K562 (cell line): ENCODE measurements at regions not wholly inside any gene's neighbourhood (a gene's known extent, or its start where the extent isn't known, plus 50 kb on each side); places are given as distances from the start of the nearest gene placed in this dataset.

ENCODE experiments used
- ATAC-seq: fragments of 200-7000 bp; cut with Tn5 transposase; 3 replicates; pipeline ENCODE4 v1.9.1; 2020; ENCODE audit warnings: moderate library complexity
- BruUV-seq: library from RNA; stranded (reverse); fragments of 400-500 nt; replicated peaks from 2 replicates; lab custom pipeline; 2021; lab: Mats Ljungman, UMichigan
- CTCF ChIA-PET: fragments of 300-600 bp; formaldehyde crosslinking; extraction: SDS; loops from one replicate; lab custom pipeline; 2021; ENCODE audit warnings: low intra/inter-chr PET ratio; lab: Yijun Ruan, JAX
- POLR2A ChIA-PET: fragments of 300-600, 350-650 bp; sonication (Branson Sonifier 250); formaldehyde crosslinking; extraction: SDS; loops from one replicate; lab custom pipeline; 2021; ENCODE audit warnings: antibody characterized with exemption, inconsistent platforms; lab: Yijun Ruan, JAX
- DNase-seq, 4 experiments: peaks; one replicate each; pipeline versions ENCODE4 v3.0.0 to v3.0.0-alpha.2; 2011 to 2018; ENCODE audit warnings: low spot score in 3 of 4, mixed read lengths in 3 of 4; ENCODE audit errors: extremely low read depth in 1 of 4
- FAIRE-seq: peaks from 2 replicates; lab custom pipeline; 2011; peaks lifted over from hg19 to GRCh38; lab: Jason Lieb, UNC
- H2AFZ ChIP-seq: 2 replicates; pipeline ENCODE4 v1.6.0; 2011; ENCODE audit warnings: low read depth, low read length, control low read depth, inconsistent platforms
- H3K27ac ChIP-seq: fragments of 200-600 bp; 3 replicates; pipeline ENCODE4 v1.8.0; 2011; ENCODE audit warnings: low read depth, mild to moderate bottlenecking, control low read depth, inconsistent platforms, low read length, moderate library complexity, mixed read lengths; ENCODE audit errors: extremely low read depth
- H3K27me3 ChIP-seq, 2 experiments: fragments of 300-600 bp in 1 of 2; 2 replicates in 1 of 2; 3 replicates in 1 of 2; pipeline versions ENCODE4 v1.6.0 to v1.8.0; 2011; ENCODE audit warnings: inconsistent platforms in 2 of 2, low read length in 2 of 2, mild to moderate bottlenecking in 1 of 2, mixed read lengths in 1 of 2, moderate library complexity in 1 of 2; ENCODE audit not compliant: control insufficient read depth in 2 of 2, insufficient read depth in 2 of 2
- H3K36me3 ChIP-seq: fragments of 300-600 bp; 3 replicates; pipeline ENCODE4 v1.8.0; 2011; ENCODE audit warnings: mild to moderate bottlenecking, low read length, inconsistent platforms; ENCODE audit not compliant: control insufficient read depth, insufficient read depth
- H3K4me1 ChIP-seq, 2 experiments: fragments of 200-600 bp in 1 of 2; replicated peaks in 1 of 2; 2 replicates in 1 of 2; 3 replicates in 1 of 2; pipeline versions ENCODE4 v1.5.1 to v1.8.0; 2011; ENCODE audit warnings: inconsistent platforms in 2 of 2, low read length in 2 of 2, mild to moderate bottlenecking in 1 of 2, mixed read lengths in 1 of 2, moderate library complexity in 1 of 2; ENCODE audit not compliant: control insufficient read depth in 2 of 2, insufficient read depth in 2 of 2
- H3K4me2 ChIP-seq: 2 replicates; pipeline ENCODE4 v1.6.1; 2011; ENCODE audit warnings: low read length, control low read depth, inconsistent platforms, mixed read lengths; ENCODE audit not compliant: insufficient read depth
- H3K4me3 ChIP-seq: fragments of 200-600 bp; sonication (generic), shearing (Covaris generic); 2 replicates; pipeline ENCODE4 v1.5.1; 2016; ENCODE audit warnings: control low read depth, inconsistent platforms
- H3K79me2 ChIP-seq: fragments of 200-600 bp; 3 replicates; pipeline ENCODE4 v1.8.0; 2011; ENCODE audit warnings: low read length, inconsistent platforms; ENCODE audit not compliant: control insufficient read depth, insufficient read depth
- H3K9ac ChIP-seq, 2 experiments: 2 replicates each; pipeline versions ENCODE4 v1.6.0 to v1.6.1; 2011; ENCODE audit warnings: low read depth in 2 of 2, low read length in 2 of 2, control low read depth in 1 of 2, inconsistent platforms in 1 of 2, mild to moderate bottlenecking in 1 of 2, mixed read lengths in 1 of 2; ENCODE audit not compliant: insufficient read depth in 1 of 2
- H3K9me1 ChIP-seq: one replicate; pipeline ENCODE4 v1.6.0; 2011; ENCODE audit warnings: inconsistent platforms, mild to moderate bottlenecking, low read length, moderate library complexity; ENCODE audit not compliant: control insufficient read depth, insufficient read depth
- H3K9me3 ChIP-seq: replicated peaks from 2 replicates; pipeline ENCODE4 v1.5.1; 2011; ENCODE audit warnings: low read depth, low read length, inconsistent platforms; ENCODE audit not compliant: control insufficient read depth, insufficient read depth
- H4K20me1 ChIP-seq: replicated peaks from 2 replicates; pipeline ENCODE4 v1.6.1; 2011; ENCODE audit warnings: low read length, inconsistent platforms, mixed read lengths; ENCODE audit not compliant: control insufficient read depth, insufficient read depth
- FOXA3 ChIP-seq, 2 experiments: fragments of 450-650 bp in 1 of 2; sonication (generic) in 1 of 2; formaldehyde crosslinking; IDR thresholded peaks in 1 of 2; conservative IDR thresholded peaks in 1 of 2; 2 replicates each; pipeline versions ENCODE4 v1.4.0 to v1.8.0; 2020 to 2022; ENCODE audit warnings: mild to moderate bottlenecking in 2 of 2, missing genetic modification reagents in 1 of 2
- RBM15 ChIP-seq: fragments of 200-400 bp; formaldehyde crosslinking; IDR thresholded peaks from 2 replicates; pipeline ENCODE4 v1.6.1; 2018; ENCODE audit warnings: mild to moderate bottlenecking, low read length, moderate library complexity; ENCODE audit not compliant: insufficient read depth
- RBM25 ChIP-seq: fragments of 200-400 bp; formaldehyde crosslinking; IDR thresholded peaks from 2 replicates; pipeline ENCODE4 v1.6.1; 2018; ENCODE audit warnings: low read length, low read depth, moderate library complexity; ENCODE audit not compliant: severe bottlenecking
- RBM34 ChIP-seq: fragments of 200-400 bp; formaldehyde crosslinking; IDR thresholded peaks from 2 replicates; pipeline ENCODE4 v1.6.1; 2018; ENCODE audit warnings: low read length, borderline replicate concordance; ENCODE audit not compliant: insufficient read depth
- ZFP36 ChIP-seq: fragments of 150-350 bp; IDR thresholded peaks from 2 replicates; pipeline ENCODE4 v1.6.1; 2018; ENCODE audit warnings: low read length, low read depth; ENCODE audit not compliant: partially characterized antibody
- WGBS: fragments of 100-300 bp; shearing (Covaris generic); methylation state at CpG from one replicate; pipeline ENCODE4 v1.1.6; 2016; ENCODE audit warnings: low coverage, mixed read lengths; ENCODE audit not compliant: insufficient coverage; ENCODE audit errors: missing lambda C conversion rate; 5-methylcytosine and 5-hydroxymethylcytosine counted together
- in situ Hi-C: fragments of 300-500 bp; cut with MboI; formaldehyde crosslinking; loops from 4 replicates; pipeline ENCODE4 v1.15.0; 2018; ENCODE audit warnings: inconsistent platforms, mixed read lengths
- intact Hi-C: fragments of 100-400 bp; cut with micrococcal nuclease; formaldehyde crosslinking; loops from 2 replicates; pipeline ENCODE4 v1.14.2; 2022
- TF ChIP-seq, protein P1 (sequence below): sonication (generic); formaldehyde crosslinking; IDR thresholded peaks from 2 replicates; pipeline ENCODE4 v1.9.0; 2022; ENCODE audit warnings: mild to moderate bottlenecking, missing genetic modification reagents

DNA sequence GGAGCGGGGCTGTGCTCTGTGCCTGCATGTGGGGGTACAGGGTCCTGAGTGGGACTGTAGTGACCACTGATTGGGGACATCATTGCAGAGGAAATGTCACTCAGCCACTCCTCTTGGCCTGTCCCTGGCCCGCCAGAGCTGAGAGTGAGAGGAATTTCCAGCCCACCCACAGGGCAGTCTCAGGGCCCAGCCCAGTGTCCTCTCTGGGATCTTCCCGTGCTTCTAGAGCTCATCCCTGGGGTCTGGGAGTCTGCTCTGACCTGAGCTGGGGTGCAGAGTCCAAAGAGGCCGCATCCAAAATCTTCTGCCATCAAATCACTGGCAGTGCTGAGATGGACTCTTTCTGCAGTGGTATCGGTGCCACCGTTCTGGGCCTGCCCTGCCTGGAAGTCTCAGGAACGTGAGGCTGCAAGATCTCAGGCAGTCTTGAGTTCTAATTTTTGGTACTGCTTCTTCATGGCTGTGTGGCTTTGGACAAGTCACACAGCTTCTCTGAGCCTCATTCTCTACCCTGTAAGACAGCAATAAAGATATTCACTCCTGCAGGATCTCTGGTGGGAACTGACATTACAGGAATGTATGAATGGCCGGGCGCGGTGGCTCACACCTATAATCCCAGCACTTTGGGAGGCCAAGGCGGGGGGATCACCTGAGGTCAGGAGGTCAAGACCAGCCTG is 100.8 kb upstream of the TARDBP start:
- ChIA-PET POLR2A (no interaction called here), CTCF (interaction anchor here (0.6 kb wide), 1 partner anchor 35 kb away, joined by 3 read pairs; no protein-coding TSS in a partner anchor)
- no TSS peak for BruUV-seq
- Histone ChIP-seq H3K4me3 (no peak overlapping the region), H3K9me3 (no peaks in the 10 kb centered on the region), H2AFZ (no peak overlapping the region), H3K9me1 (no peaks in the 10 kb centered on the region), H3K9ac (no peak overlapping the region), H3K36me3 (no peaks in the 10 kb centered on the region), H3K27me3 (peaks cover 63 to 89% of the 10 kb centered on the region in 2 experiments; a peak in 4 of 5 replicates), H3K27ac (no peak overlapping the region), H3K4me2 (no peak overlapping the region), H3K4me1 (peaks cover 0 to 3% of the 10 kb centered on the region in 2 experiments; a peak in 1 of 5 replicates), H4K20me1 (peaks cover 19% of the 10 kb centered on the region), H3K79me2 (no peaks in the 10 kb centered on the region)
- FAIRE-seq (no peak), DNase-seq (no peak), ATAC-seq (no peak)
- peak; percentile 55 for TF ChIP-seq ZFP36
- TF ChIP-seq RBM25 = peak; percentile 22
- TF ChIP-seq, protein P1, sequence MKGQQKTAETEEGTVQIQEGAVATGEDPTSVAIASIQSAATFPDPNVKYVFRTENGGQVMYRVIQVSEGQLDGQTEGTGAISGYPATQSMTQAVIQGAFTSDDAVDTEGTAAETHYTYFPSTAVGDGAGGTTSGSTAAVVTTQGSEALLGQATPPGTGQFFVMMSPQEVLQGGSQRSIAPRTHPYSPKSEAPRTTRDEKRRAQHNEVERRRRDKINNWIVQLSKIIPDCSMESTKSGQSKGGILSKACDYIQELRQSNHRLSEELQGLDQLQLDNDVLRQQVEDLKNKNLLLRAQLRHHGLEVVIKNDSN = 0 out of 2 replicates have a peak, but pooled peaks have one; percentile 7
- 0 out of 4 replicates have a peak, but pooled peaks of 1 of the 2 experiments have one; percentile 23 for TF ChIP-seq FOXA3 (CRISPR knock-in tag; conservative IDR thresholded peaks at IDR 0.05 in 1 of 2, IDR thresholded peaks at IDR 0.05 in 1 of 2)
- no peak for TF ChIP-seq RBM34
- TF ChIP-seq RBM15 = no peak
- 2% methylated on average over 11 of the region's 11 CpGs for WGBS
- in situ Hi-C loops = no loop called here
- intact Hi-C loops = no loop called here
